ENCODE measurements at regions not wholly inside any gene's neighbourhood (a gene's known extent, or its start where the extent isn't known, plus 50 kb on each side); places are given as distances from the start of the nearest gene placed in this dataset.

GRCh38 chr1:34354367-34354766 lies 177.7 kb downstream of the C1orf94 start:
- TF ChIP-seq, protein P1, sequence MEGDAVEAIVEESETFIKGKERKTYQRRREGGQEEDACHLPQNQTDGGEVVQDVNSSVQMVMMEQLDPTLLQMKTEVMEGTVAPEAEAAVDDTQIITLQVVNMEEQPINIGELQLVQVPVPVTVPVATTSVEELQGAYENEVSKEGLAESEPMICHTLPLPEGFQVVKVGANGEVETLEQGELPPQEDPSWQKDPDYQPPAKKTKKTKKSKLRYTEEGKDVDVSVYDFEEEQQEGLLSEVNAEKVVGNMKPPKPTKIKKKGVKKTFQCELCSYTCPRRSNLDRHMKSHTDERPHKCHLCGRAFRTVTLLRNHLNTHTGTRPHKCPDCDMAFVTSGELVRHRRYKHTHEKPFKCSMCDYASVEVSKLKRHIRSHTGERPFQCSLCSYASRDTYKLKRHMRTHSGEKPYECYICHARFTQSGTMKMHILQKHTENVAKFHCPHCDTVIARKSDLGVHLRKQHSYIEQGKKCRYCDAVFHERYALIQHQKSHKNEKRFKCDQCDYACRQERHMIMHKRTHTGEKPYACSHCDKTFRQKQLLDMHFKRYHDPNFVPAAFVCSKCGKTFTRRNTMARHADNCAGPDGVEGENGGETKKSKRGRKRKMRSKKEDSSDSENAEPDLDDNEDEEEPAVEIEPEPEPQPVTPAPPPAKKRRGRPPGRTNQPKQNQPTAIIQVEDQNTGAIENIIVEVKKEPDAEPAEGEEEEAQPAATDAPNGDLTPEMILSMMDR (optimal IDR thresholded peaks at IDR 0.05 in 1 of 3, IDR thresholded peaks at IDR 0.05 in 1 of 3, conservative IDR thresholded peaks at IDR 0.05 in 1 of 3; ENCODE audit: extremely low read depth in 1 of 3, insufficient read depth in 2 of 3, low read length in 3 of 3): peak in 1 of 3 experiments; percentile 22
- no peak for TF ChIP-seq EZH2 (IDR thresholded peaks at IDR 0.05; ENCODE audit: low read length)
